Stimulated activated naive CD4-positive, alpha-beta T cell (primary cell): ENCODE measurements at regions not wholly inside any gene's neighbourhood (a gene's known extent, or its start where the extent isn't known, plus 50 kb on each side); places are given as distances from the start of the nearest gene placed in this dataset.

ENCODE experiments used
- DNase-seq, 6 experiments: peaks; one replicate each; lab custom pipeline; 2025; lab: John Stamatoyannopoulos, UW

DNA sequence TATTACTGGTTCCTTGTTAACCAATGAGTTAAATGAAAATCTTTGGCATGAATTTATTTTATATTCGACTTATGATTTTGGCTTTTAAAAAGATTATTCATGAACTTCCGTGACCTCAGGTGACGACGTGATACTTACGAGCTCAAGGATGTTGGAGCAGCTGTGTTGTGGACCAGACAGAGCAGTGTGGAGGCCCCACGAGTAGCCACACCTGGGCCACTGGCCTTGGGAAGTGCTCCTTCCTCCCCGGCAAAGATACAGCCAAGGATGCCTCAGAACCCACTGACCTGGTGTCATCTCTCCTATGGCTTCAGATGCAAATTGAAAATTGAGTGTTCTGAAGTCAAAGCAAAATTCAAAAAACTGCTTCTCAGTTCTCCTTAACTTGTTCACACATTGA lies 147.5 kb upstream of the PPP2R2D start:
- DNase-seq, result no peak

DNA sequence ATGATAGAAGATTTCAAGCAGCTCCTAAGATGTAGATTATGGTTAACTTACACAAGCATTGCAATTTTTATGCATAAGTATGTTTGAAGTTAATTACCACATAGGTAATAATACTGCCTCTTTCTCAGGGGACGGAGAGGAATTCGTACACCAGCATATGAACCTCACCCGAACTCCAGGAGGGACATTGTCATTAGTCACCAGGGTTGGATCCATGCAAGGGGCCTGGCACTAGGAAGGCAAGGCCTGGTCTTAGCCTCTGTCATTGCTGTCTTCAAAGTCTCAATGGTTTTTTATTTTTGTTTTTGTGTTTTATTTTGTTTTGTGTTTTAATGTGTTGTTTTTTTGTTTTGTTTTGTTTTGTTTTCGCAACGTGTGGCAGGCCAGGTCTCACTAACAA lies 145.6 kb upstream of the PPP2R2D start:
- DNase-seq, result no peak

DNA sequence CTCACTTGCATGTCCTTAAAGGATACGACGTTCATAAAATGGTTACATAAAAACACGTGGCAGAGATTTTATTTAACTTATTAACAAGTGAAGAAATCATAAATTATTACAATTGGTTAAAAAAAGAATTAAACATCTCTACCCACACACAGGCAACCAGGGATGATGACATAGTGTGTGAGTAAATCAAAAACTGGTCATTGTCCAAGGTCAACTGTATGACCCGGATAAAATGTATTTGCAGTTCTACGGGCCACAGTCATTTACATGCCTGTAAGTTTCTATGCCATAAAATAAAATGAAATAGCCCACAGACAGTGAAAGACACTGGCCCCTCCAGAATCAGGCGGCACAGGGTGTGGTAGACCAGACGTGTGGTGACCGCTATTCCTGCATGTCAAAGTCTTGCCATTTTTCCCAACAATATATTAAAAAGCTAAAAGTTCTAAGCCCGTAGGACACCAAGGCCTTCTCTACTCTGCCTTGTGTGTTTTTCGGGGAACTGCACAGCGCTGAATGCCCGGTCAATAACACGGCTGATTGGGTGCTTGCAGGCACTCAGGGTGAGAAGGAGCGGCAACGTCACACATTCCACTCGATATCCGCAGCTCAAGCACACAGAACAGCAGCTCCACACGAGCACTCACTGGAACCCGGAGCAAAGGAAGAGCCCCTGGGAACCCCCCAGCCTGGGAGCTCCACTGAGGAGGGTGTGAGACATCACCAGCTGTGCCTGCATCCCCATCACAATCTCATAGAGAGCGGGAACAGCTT lies 143.3 kb upstream of the PPP2R2D start:
- no peak for DNase-seq

DNA sequence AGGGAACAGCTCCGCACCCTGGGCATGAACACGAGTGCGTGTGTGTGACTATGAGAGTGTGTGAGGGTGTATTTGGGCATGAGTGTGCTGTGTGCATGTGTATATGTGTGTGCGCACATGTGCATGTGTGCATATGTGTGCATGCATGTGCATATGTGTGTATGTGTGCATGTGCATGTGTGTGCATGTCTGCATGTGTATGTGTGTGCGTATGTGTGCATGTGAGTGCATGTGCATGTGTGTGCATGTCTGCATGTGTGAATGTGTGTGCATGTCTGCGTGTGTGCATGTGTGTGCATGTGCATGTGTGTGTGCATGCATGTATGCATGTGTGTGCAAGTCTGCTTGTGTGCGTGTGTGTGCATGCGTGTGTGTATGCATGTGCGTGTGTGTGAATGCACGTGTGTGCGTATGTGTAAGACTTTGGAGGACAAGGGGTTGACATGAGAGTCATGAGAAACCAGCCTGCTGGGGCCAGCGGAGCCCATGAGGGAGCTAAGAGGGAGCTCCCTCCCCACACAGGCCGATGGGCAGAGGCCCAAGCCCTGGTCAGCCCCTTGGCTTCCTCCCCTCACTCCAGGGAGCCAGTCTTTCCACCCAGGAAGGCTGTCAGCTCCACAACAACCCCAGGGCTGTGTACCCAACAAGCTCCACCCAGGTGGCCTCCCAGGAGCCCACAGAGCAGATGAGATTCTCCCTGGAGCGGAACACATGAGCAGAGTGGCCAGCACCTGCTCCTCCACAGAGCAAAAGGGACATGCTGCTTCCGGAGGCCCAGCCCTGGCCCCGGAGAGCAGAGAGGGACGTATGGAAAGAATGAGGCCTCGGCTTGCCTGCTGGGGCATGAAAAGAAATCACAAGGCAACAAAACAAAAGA lies 142.5 kb upstream of the PPP2R2D start:
- DNase-seq, result no peak

DNA sequence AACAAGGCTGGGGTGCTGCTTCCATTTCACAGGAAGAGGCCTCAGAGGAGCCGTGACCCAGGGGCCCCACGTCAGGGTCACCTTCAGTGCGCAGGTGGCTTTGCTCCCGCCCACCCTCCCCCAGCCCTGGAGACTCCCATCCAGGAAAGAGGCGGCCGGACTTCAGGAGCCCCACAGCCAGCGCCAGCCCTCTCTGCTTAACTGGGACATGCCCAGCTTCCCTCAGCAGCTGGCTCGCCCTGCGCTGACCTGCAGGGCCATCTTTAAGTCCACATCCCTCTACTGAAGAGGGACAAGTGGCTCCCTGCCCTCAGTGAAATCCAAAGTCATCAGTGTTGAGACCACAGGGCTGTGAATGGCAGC lies 141.9 kb upstream of the PPP2R2D start:
- DNase-seq, result no peak

DNA sequence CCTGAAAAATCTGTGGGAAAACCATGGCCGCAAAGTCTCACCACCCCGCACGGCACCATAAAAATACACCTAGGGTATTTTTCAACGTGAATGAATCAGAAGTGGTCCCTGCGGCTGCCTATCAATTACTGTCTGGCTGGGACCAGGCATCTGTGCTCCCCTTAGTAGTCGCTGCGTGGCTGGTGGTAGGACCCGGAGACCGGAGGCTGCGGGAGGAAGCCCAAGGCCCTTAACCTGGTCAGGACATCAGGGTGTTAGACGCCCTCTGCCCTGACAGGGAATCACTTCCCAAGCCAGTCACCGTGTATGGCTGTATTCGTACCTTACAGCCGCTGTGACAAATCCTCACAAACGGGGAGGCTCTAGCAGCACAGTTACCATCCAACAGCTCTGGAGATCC lies 141.5 kb upstream of the PPP2R2D start:
- no peak for DNase-seq

DNA sequence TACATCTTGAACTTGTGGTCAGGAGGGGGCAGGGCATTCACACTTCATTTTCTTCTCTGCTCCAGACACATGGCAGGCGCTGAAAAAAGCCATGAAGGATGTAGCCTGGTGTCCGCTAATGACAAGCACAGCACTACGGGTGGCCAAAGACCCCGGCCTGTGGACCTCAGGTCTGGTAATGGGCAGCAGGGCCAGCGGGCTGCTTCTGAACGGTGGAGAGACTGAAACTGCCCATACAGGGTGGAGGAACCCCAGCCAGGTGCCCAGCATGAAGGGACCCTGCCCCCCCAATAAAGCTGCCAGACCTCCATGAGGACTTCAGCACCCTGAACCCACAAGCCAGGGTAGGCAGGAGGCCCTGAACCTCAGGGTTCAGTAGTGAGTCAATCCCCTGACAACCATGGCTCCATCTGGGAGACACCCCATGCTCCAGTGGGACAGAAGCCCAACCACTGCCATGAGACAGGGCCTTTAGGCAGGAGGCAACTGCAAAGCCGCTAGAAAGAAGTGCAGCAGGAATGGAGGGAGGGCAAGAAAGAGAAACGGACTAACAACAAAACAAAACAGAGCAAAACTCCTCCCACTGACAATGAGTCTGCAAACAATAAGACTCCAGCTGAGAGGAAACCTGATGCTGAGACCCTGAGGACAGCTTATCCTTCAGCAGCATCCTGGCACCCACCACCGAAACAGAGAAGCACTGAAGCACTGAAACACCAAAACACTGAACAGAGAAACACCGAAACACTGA lies 140.2 kb upstream of the PPP2R2D start:
- DNase-seq, result no peak

DNA sequence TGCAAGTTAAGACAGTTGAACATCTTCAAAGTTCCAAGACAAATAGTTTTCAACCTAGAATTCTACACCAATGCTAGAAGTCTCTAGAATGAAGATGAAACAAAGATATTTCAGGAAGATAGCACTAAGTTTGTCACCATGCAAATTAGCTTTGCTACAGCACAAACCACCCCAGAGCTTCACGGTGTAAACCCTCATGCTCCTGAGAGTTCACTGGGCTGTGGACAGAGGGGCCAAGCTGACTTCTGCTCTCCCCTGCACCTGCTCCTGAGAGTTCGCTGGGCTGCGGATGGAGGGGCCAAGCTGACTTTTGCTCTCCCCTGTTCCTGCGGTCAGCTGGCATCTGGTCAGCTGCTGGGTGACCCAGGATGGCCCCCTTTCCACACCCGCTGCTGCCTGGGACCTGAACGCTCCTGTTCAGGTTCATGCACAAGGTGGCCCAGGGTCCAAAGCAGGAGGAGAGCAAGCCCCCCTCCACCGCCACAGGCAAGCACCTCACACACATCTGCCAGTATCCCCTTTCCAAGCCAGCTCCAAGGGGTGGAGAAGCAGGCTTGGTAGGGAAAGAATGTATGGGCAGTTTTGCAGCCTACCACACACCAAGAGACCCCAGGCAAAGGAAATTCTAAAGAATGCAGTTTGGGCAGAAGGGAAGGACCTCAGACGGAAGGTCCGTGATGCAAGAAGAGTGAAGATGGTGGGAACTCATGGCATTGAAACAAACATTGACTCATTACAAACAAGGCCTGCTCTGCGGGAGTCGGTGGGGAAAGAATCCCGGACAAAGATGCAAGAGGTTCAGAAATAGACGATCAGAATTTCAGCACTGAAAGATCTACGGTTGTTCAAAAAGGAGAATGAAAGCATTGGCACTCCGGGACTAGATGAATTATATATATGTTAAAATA lies 137.8 kb upstream of the PPP2R2D start:
- no peak for DNase-seq

DNA sequence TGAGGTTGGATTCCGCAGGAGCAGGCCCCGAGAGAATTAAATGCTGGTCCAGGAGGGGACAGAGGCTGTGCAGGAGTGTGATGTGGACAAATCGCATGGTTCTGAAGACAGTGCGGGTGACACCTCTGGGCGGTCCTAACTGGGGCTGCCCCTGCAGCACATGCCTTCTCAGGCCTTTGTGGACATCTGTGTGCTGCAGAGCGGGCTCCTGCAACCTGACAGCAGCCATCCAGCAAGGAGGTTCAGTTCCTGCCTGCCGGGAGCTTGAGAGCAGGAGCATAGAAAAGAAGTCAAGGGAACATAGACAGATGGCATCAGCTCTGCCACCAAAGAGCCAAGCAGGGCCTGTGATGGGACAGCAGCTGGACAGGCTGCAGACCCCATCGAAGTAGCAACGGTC lies 135.9 kb upstream of the PPP2R2D start:
- DNase-seq, result no peak

DNA sequence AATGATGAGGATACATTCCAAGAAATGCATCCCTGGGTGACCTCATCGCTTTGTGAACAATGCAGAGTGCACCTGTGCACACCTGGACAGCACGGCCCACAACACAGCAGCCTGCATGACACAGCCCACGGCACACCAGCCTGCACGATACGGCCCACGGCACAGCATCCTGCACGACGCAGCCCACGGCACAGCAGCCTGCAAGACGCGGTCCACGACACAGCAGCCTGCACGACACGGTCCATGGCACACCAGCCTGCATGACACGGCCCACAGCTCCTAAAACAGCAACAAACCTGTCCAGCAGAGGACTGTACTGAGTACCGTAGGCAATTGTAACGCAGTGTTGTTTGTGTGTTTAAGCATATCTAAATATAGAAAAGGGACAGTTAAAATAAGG lies 134.7 kb upstream of the PPP2R2D start:
- DNase-seq, result no peak

DNA sequence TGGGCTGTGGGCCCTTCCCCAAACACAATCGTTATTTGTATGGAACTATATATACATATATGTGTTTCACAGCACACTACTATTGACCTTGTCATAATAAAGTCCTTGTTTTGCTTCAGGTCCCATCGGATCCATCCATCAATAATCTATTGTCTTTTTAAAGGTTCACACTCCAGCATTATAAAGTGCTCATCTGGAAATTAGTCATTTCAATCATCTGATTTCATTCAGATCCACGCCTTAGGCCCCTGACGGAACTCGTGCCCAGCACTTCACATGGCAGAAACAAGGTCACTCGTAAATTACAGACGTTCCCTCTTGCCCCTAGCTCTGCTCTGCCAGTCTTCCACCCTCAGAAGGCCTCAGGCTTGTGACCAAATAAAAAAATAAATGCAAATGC lies 133.1 kb upstream of the PPP2R2D start:
- DNase-seq, result no peak

DNA sequence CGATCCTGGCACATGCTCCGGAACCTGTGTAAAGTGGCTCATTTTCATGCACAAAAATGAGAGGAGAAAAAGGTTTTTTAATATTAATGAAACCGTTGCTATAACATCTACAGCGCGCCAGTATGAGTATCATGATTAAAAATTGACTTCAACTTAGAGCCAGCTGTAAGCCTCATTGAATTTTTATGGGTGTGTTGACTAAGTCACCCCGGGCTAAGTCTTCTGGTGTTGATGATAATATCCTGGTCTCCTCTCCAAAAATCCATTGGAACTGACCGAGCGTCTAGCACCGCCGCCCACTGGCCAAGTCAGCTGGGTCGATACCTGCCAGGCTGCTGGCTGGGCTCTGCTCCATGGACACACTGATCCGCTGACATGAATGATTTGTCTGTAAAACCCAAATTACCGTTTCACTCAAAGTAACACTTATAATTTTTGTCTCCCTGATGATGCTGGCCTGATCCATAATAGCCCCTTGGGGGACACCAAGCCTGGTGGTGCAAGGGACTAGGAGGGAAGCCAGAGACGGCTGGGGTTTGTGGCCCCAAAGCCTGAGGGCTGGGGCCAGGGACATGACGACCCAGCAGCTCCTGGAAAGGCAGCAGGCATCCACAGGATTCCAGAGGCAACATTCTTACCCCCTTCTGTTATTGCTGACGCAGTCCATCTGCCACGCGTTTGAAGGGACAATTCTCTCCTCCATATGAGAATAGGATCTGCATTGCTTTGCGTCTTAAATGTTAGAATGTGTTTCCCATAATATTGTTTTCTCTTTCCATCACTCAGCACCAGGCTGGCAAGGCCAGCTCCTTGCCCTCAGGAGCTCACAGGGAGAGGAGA lies 131.0 kb upstream of the PPP2R2D start:
- DNase-seq, result no peak

DNA sequence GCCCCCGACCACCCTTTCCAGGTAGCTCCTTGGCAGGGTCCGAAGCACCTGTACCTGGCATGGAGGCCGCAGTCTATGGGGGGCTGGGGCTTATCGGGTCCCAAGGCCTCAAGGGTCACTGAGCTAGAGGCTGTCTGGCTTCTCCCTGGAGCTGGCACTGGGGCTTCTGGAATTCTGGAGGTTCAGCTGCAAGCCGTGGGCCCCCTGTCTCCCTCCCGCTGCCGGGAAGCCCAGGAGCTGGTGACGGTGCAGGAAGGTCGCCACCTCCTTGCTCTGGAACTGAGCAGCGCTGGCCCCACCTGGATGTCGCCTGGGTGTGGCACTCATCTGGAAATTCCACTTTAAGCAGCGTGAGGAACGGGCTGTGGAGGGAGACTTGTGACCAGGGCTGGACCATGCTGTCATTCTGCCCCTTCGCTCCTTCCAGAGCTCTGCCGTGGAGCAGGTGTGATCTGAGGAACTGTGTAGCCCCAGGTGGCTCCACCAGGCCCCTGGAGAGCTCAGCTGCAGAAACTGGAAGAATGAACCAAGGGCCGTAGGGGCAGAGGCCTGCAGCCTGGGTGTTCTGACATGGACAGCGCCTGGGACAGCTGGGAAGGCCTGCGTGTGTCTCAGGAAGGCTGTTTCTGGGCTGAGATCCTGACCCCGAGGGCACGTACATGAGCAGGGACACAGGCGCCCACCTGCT lies 129.7 kb upstream of the PPP2R2D start:
- DNase-seq, result no peak

DNA sequence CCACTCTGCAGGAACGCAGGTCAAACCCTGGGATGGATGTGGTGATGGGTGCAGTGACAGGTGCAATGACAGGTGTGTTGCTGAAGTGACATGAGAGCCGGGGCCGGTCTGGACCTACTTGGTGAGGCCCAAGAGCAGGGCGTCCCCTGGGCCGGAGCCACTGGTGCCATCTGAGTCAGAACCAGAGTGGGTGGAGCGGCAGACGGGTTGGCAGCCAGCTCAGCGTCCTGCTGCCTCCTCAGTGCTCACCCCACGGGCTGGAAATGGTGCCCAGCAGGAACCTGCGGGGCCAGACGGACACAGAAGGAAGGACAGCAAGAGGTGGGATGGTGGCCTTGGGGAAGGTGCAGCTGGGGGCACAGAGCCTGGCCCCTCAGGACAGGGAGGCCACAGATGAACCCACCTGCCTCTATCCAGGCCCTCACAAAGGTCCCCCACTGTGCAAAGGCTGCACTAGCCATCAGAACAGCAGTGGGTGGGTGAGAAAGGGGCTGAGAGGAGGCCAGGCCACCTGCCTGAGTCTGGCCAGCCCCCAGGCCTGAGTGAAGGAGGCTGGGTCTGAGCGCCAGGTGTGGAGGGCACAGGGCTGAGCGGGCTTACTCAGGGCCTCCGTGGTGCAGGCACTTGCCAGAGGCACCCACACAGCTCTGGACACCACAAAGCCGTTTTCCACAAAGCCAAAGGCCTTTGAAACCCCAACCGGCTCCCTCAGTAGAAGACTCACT lies 129.0 kb upstream of the PPP2R2D start:
- no peak for DNase-seq

DNA sequence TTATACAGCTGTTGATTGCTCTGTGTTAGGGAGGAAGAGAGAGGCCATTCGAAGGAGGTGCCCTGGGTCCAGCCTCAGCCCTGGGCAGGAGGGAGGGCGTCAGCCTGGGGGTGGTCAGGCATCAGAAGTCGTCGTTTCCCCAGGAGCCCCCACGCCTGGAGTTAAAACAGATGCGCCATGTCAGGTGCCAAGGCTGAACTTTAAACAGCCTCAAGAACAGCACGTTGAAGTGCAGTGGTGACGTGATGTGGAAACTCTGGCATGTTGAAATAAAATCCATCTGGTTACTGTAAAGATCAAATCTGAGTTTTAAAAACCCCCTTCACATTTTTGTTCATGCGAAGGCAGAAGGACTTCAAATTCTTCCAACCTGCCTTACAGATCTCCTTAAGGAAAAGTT lies 128.4 kb upstream of the PPP2R2D start:
- DNase-seq, result no peak

DNA sequence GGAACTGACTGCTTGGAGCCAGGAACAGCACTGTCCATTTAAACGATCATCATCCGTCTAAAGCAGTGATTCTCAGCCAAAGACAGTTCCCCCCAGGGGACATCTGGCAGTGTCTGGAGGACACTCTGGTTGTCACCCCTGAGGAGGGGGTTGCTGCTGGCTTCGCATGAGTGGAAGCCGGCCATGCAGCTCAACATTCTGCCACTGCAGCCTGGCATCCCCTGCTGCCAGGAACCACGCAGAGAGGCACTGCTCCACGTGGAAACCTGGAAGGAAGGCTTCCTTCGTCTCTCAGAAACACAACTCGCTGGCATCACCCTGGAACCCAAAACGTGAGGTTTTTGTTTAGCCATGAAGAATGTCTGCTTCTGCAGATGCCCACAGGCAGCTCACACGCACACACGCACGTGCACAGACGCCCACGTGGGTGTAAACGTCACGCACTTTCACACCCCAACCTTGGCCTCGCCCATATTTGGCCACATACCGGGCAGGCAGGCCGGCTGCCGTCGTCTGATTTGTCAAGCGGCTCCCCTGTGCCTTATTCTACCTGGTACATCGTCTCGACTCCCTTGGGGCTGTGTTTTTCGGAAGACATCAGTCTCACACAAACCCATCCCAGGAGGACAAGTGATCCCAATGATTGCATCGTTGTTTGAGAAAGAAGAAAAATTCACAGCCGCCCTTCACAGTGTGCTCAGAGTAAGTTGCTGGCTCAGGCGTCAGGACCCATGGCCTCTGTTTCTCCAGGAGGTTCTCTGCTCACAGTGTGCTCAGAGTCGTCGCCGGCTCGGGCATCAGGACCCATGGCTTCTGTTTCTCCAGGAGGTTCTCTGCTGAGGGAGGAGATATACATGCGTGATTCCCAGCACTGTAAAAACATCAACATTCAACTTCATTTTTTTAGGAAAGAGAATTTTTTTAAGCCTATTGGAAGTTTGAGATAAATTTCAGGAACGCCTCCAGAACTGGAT lies 127.2 kb upstream of the PPP2R2D start:
- no peak for DNase-seq

DNA sequence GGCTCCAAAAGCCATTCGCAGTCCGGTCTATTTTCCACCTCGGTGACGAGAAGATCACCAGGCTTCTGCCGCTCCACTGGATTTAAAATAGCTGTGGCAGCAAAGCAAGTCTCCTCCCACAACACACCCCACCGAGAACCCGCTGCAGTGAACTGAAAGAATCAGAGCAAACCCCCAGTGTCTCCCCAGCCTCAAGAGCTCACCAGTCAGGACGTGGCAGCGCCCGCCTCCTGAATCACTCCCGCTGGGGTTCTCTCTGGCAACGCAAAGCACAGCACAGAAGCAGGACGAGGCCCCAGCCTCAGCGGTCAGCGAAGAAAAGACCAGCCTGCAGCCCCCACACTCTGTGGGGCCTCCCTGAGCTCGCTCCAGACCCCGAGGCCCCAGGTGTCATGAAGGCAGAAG lies 126.1 kb upstream of the PPP2R2D start:
- no peak for DNase-seq

DNA sequence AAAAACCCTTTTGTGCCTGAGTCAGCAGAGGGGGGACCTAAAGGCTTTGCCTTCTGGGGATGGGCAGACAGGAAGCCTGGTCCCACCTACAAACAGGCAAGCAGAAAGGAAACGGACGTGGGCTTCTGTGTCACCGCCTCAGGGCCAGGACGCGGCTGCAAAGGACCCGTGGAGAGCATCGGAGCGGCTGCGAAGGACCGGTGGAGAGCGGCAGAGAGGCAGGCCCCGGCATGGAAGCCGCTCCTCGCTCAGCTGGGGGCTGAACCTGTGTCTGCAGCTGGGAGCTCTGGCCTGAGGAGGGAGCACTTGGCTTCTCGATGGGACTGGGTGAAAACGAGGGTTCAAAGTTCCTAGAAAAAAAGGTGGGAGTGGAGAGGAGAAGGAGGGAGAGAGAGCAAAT lies 125.4 kb upstream of the PPP2R2D start:
- no peak for DNase-seq
